ENCODE measurements at regions not wholly inside any gene's neighbourhood (a gene's known extent, or its start where the extent isn't known, plus 50 kb on each side); places are given as distances from the start of the nearest gene placed in this dataset.

DNA sequence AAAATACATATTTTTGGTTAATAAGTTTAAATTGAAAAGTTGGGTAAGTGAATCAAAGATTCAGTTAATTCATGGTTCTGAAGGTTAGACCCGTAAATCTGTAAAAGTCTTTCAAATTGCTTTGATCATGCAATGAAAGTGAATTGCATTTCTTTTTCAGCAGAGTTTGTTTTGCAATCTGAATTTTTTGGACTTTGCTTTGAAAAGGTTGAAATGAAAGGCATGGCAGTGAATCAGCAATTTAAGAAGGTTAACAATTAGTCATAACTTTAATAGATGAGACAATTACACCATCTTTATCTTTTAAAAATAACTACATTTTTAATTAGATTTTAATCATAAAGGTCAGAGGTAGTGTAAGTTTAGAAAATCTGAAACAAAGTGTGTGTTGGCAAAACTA is 310.9 kb upstream of the KCNJ16 start:
- H3K27ac ChIP-seq: no peak overlapping the region
- H3K9me3 ChIP-seq (ENCODE audit: low read depth, low read length): no peaks in the 10 kb centered on the region
- H3K9ac ChIP-seq (ENCODE audit: insufficient read length): no peak overlapping the region
- DNase-seq (ENCODE audit: low read depth, low spot score): no peak
- no peak for TF ChIP-seq POLR2AphosphoS5 (IDR thresholded peaks at IDR 0.05; ENCODE audit: borderline replicate concordance, low read depth, low read length)
- no peak for TF ChIP-seq FOXP2 (optimal IDR thresholded peaks at IDR 0.05; ENCODE audit: control extremely low read depth, extremely low read length, insufficient read depth)
- TF ChIP-seq EZH2 (IDR thresholded peaks at IDR 0.05): no peak
- no peak overlapping the region for H3K4me3 ChIP-seq
- no peaks in the 10 kb centered on the region for H3K36me3 ChIP-seq (ENCODE audit: insufficient read depth, low read length)

- TF ChIP-seq POLR2AphosphoS5 (IDR thresholded peaks at IDR 0.05; ENCODE audit: borderline replicate concordance, low read depth, low read length): no peak
- no peak for TF ChIP-seq FOXP2 (optimal IDR thresholded peaks at IDR 0.05; ENCODE audit: control extremely low read depth, extremely low read length, insufficient read depth)
- no peak for TF ChIP-seq EZH2 (IDR thresholded peaks at IDR 0.05)
- Histone ChIP-seq H3K27ac (no peak overlapping the region), H3K36me3 (ENCODE audit: insufficient read depth, low read length) (no peaks in the 10 kb centered on the region), H3K9me3 (ENCODE audit: low read depth, low read length) (no peaks in the 10 kb centered on the region), H3K9ac (ENCODE audit: insufficient read length) (no peak overlapping the region), H3K4me3 (no peak overlapping the region)
- DNase-seq (ENCODE audit: low read depth, low spot score): no peak
Measured at GRCh38 chr17:69769050-69769449, 306.0 kb upstream of the KCNJ16 start.

GRCh38 chr17:69773081-69773480 is 301.9 kb upstream of the KCNJ16 start:
- Histone ChIP-seq H3K27ac (no peak overlapping the region), H3K9me3 (ENCODE audit: low read depth, low read length) (no peaks in the 10 kb centered on the region), H3K36me3 (ENCODE audit: insufficient read depth, low read length) (no peaks in the 10 kb centered on the region), H3K9ac (ENCODE audit: insufficient read length) (no peak overlapping the region), H3K4me3 (no peak overlapping the region)
- TF ChIP-seq EZH2 (IDR thresholded peaks at IDR 0.05) (no peak), POLR2AphosphoS5 (IDR thresholded peaks at IDR 0.05; ENCODE audit: borderline replicate concordance, low read depth, low read length) (no peak), FOXP2 (optimal IDR thresholded peaks at IDR 0.05; ENCODE audit: control extremely low read depth, extremely low read length, insufficient read depth) (no peak)
- no peak for DNase-seq (ENCODE audit: low read depth, low spot score)

GRCh38 chr17:69779378-69780214 is 295.4 kb upstream of the KCNJ16 start:
- H3K9me3 ChIP-seq (ENCODE audit: low read depth, low read length): no peaks in the 10 kb centered on the region
- H3K27ac ChIP-seq: no peak overlapping the region
- TF ChIP-seq POLR2AphosphoS5 (IDR thresholded peaks at IDR 0.05; ENCODE audit: borderline replicate concordance, low read depth, low read length): no peak
- TF ChIP-seq FOXP2 (optimal IDR thresholded peaks at IDR 0.05; ENCODE audit: control extremely low read depth, extremely low read length, insufficient read depth): no peak
- TF ChIP-seq EZH2 (IDR thresholded peaks at IDR 0.05): no peak
- no peak overlapping the region for H3K4me3 ChIP-seq
- no peak for DNase-seq (ENCODE audit: low read depth, low spot score)
- H3K9ac ChIP-seq (ENCODE audit: insufficient read length): no peak overlapping the region
- H3K36me3 ChIP-seq (ENCODE audit: insufficient read depth, low read length): no peaks in the 10 kb centered on the region

- Histone ChIP-seq H3K9me3 (ENCODE audit: low read depth, low read length) (no peaks in the 10 kb centered on the region), H3K27ac (no peak overlapping the region), H3K9ac (ENCODE audit: insufficient read length) (no peak overlapping the region), H3K4me3 (no peak overlapping the region), H3K36me3 (ENCODE audit: insufficient read depth, low read length) (no peaks in the 10 kb centered on the region)
- TF ChIP-seq POLR2AphosphoS5 (IDR thresholded peaks at IDR 0.05; ENCODE audit: borderline replicate concordance, low read depth, low read length) (no peak), FOXP2 (optimal IDR thresholded peaks at IDR 0.05; ENCODE audit: control extremely low read depth, extremely low read length, insufficient read depth) (no peak), EZH2 (IDR thresholded peaks at IDR 0.05) (no peak)
- DNase-seq (ENCODE audit: low read depth, low spot score): no peak
Measured at GRCh38 chr17:69783865-69784264, 291.2 kb upstream of the KCNJ16 start.

- TF ChIP-seq POLR2AphosphoS5 (IDR thresholded peaks at IDR 0.05; ENCODE audit: borderline replicate concordance, low read depth, low read length): no peak
- TF ChIP-seq FOXP2 (optimal IDR thresholded peaks at IDR 0.05; ENCODE audit: control extremely low read depth, extremely low read length, insufficient read depth): no peak
- DNase-seq (ENCODE audit: low read depth, low spot score): no peak
- H3K27ac ChIP-seq: no peak overlapping the region
- no peaks in the 10 kb centered on the region for H3K36me3 ChIP-seq (ENCODE audit: insufficient read depth, low read length)
- no peak overlapping the region for H3K4me3 ChIP-seq
- no peak overlapping the region for H3K9ac ChIP-seq (ENCODE audit: insufficient read length)
- H3K9me3 ChIP-seq (ENCODE audit: low read depth, low read length): no peaks in the 10 kb centered on the region
Measured at GRCh38 chr17:69788957-69789356, 286.1 kb upstream of the KCNJ16 start.

DNA sequence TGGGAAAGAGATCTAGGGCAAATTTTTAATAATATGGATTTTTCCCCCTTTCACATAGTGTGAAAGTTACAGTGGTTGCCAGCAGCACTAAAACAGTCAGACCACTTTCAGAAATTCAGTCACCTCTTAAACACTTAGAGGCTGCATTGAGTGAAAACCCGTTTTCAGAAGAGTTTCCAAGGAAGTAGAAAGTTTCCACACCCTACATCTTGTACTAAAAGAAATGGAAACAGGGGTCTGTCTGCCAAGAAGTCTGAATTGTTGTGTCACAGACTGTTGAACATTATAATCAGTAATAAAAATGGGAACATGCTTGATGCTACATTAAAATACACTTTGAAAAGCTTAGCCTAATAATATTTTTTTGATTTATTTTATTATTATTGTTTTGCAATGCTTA is 278.9 kb upstream of the KCNJ16 start:
- TF ChIP-seq POLR2AphosphoS5 (IDR thresholded peaks at IDR 0.05; ENCODE audit: borderline replicate concordance, low read depth, low read length) (no peak), FOXP2 (optimal IDR thresholded peaks at IDR 0.05; ENCODE audit: control extremely low read depth, extremely low read length, insufficient read depth) (no peak), EZH2 (IDR thresholded peaks at IDR 0.05) (no peak)
- H3K9me3 ChIP-seq (ENCODE audit: low read depth, low read length): no peaks in the 10 kb centered on the region

DNA sequence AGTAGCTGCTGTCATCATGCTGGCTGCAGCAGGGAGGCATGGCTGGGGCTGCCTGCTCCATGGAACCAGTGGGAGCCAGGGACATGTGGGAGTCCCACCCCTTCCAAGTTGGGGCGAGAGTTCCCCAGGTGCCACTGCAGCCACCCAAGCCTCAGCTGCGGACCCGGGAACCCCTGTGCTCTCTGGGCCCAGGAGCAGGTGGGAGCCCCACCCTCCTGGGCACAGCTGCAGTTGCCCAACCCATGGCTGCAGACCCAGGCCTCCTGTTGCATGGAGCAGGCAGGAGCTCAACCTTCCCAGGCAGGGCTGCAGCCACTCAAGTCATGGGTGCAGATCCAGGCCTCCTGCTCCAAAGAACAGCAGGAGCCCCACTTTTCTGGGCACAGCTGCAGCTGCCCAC is 274.2 kb upstream of the KCNJ16 start:
- no peak overlapping the region for H3K27ac ChIP-seq

More for the DNA sequence above, 278.9 kb upstream of the KCNJ16 start:
- no peak for DNase-seq (ENCODE audit: low read depth, low spot score)
- Histone ChIP-seq H3K27ac (no peak overlapping the region), H3K36me3 (ENCODE audit: insufficient read depth, low read length) (no peaks in the 10 kb centered on the region), H3K4me3 (no peak overlapping the region), H3K9ac (ENCODE audit: insufficient read length) (no peak overlapping the region)

More for the DNA sequence above, 274.2 kb upstream of the KCNJ16 start:
- no peaks in the 10 kb centered on the region for H3K9me3 ChIP-seq (ENCODE audit: low read depth, low read length)
- DNase-seq (ENCODE audit: low read depth, low spot score): no peak
- TF ChIP-seq EZH2 (IDR thresholded peaks at IDR 0.05) (no peak), FOXP2 (optimal IDR thresholded peaks at IDR 0.05; ENCODE audit: control extremely low read depth, extremely low read length, insufficient read depth) (no peak), POLR2AphosphoS5 (IDR thresholded peaks at IDR 0.05; ENCODE audit: borderline replicate concordance, low read depth, low read length) (no peak)
- H3K9ac ChIP-seq (ENCODE audit: insufficient read length): no peak overlapping the region
- no peaks in the 10 kb centered on the region for H3K36me3 ChIP-seq (ENCODE audit: insufficient read depth, low read length)
- H3K4me3 ChIP-seq: no peak overlapping the region
